HEK293 (cell line): ENCODE measurements at regions not wholly inside any gene's neighbourhood (a gene's known extent, or its start where the extent isn't known, plus 50 kb on each side); places are given as distances from the start of the nearest gene placed in this dataset.

Experiments
- CTCF ChIA-PET: fragments of 350-600 bp; formaldehyde crosslinking; extraction: SDS; loops from one replicate; lab custom pipeline; 2021; ENCODE audit warnings: antibody characterized with exemption; lab: Yijun Ruan, JAX
- POLR2A ChIA-PET: fragments of 300-600 bp; formaldehyde crosslinking; extraction: SDS; loops from one replicate; lab custom pipeline; 2020; ENCODE audit warnings: antibody characterized with exemption, inconsistent platforms; lab: Yijun Ruan, JAX
- H3K27ac ChIP-seq: fragments of 200-500 bp; sonication (Bioruptor generic); 2 replicates; pipeline ENCODE4 v1.5.1; 2014; ENCODE audit warnings: low read depth, low read length, control low read depth, inconsistent platforms; ENCODE audit errors: extremely low read depth
- H3K36me3 ChIP-seq, 2 experiments: fragments of 200-500 bp in 1 of 2; sonication (Bioruptor generic) in 1 of 2; 1 replicate in 1 of 2; 2 replicates in 1 of 2; pipeline ENCODE4 v1.5.1; 2014 to 2017; ENCODE audit warnings: inconsistent platforms in 2 of 2, low read length in 2 of 2; ENCODE audit not compliant: control insufficient read depth in 2 of 2, insufficient read depth in 1 of 2
- H3K4me1 ChIP-seq: fragments of 200-500 bp; sonication (Bioruptor generic); 2 replicates; pipeline ENCODE4 v1.5.1; 2014; ENCODE audit warnings: mild to moderate bottlenecking, low read length, inconsistent platforms; ENCODE audit not compliant: control insufficient read depth, insufficient read depth
- H3K4me3 ChIP-seq: 2 replicates; pipeline ENCODE4 v1.5.1; 2011; ENCODE audit warnings: low read depth, mild to moderate bottlenecking, control low read depth, low read length, moderate library complexity
- H3K9me3 ChIP-seq: fragments of 200-500 bp; sonication (Bioruptor generic); 2 replicates; pipeline ENCODE4 v1.5.1; 2014; ENCODE audit warnings: low read depth, low read length, inconsistent platforms; ENCODE audit not compliant: control insufficient read depth, insufficient read depth
- EGR2 ChIP-seq: fragments of 450-650 bp; formaldehyde crosslinking; IDR thresholded peaks from 2 replicates; pipeline ENCODE4 v1.5.1; 2016; ENCODE audit warnings: low read depth, missing biosample characterization, missing genetic modification characterization
- GLIS1 ChIP-seq: fragments of 450-650 bp; formaldehyde crosslinking; IDR thresholded peaks from 2 replicates; pipeline ENCODE4 v1.5.1; 2016; ENCODE audit warnings: missing biosample characterization, missing genetic modification characterization
- ZFHX2 ChIP-seq: fragments of 450-650 bp; formaldehyde crosslinking; conservative IDR thresholded peaks from 2 replicates; pipeline ENCODE4 v1.5.1; 2016; ENCODE audit warnings: missing biosample characterization, missing genetic modification characterization
- ZFP37 ChIP-seq: fragments of 450-650 bp; formaldehyde crosslinking; IDR thresholded peaks from 2 replicates; pipeline ENCODE4 v1.5.1; 2016; ENCODE audit warnings: missing biosample characterization, missing genetic modification characterization
- ZNF341 ChIP-seq: fragments of 450-650 bp; formaldehyde crosslinking; IDR thresholded peaks from 2 replicates; pipeline ENCODE4; 2016; ENCODE audit warnings: low read depth, missing biosample characterization, missing genetic modification characterization
- ZNF350 ChIP-seq: fragments of 450-650 bp; formaldehyde crosslinking; IDR thresholded peaks from 2 replicates; pipeline ENCODE4 v1.5.0; 2017; ENCODE audit warnings: missing biosample characterization, mild to moderate bottlenecking, missing genetic modification characterization
- ZNF585B ChIP-seq: fragments of 450-650 bp; formaldehyde crosslinking; IDR thresholded peaks from 2 replicates; pipeline ENCODE4 v1.5.1; 2016; ENCODE audit warnings: missing biosample characterization, missing genetic modification characterization
- ZNF76 ChIP-seq: fragments of 450-650 bp; formaldehyde crosslinking; IDR thresholded peaks from 2 replicates; pipeline ENCODE4; 2016; ENCODE audit warnings: low read depth, missing biosample characterization, missing genetic modification characterization, borderline replicate concordance
- ZNF776 ChIP-seq: fragments of 450-650 bp; formaldehyde crosslinking; IDR thresholded peaks from 2 replicates; pipeline ENCODE4 v1.5.0; 2017; ENCODE audit warnings: missing biosample characterization, missing genetic modification characterization, borderline replicate concordance
- TF ChIP-seq, protein P1 (sequence below): fragments of 450-650 bp; formaldehyde crosslinking; IDR thresholded peaks from 2 replicates; pipeline ENCODE4 v1.5.1; 2016; ENCODE audit warnings: missing biosample characterization, missing genetic modification characterization
- TF ChIP-seq, protein P2 (sequence below): fragments of 450-650 bp; formaldehyde crosslinking; IDR thresholded peaks from 2 replicates; pipeline ENCODE4 v1.5.1; 2016; ENCODE audit warnings: missing biosample characterization, missing genetic modification characterization
- TF ChIP-seq, protein P3 (sequence below): fragments of 450-650 bp; formaldehyde crosslinking; IDR thresholded peaks from 2 replicates; pipeline ENCODE4 v1.5.1; 2016; ENCODE audit warnings: missing biosample characterization, missing genetic modification characterization
- TF ChIP-seq, protein P4 (sequence below): fragments of 450-650 bp; formaldehyde crosslinking; IDR thresholded peaks from 2 replicates; pipeline ENCODE4 v1.5.1; 2016; ENCODE audit warnings: missing biosample characterization, missing genetic modification characterization

DNA sequence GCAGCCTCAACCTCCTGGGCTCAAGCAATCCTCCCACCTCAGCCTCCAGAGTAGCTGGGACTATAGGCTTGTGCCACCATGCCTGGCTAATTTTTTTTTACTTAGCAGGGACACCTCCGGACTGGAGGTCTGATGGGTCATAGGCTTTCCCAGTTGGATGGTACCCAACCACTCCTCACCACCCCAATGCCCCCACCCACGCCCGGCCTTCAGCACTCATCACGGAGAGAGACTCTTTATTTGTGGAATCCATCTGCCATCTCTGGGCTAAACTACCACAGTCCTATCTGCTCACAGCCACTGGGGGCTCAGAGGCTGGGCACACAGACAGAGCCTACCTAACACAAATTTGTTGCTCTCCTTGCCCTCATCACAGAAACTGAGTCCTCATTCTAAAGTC lies 58.3 kb upstream of the STXBP1 start:
- ChIA-PET POLR2A (interaction anchor here (0.6 kb wide), 1 partner anchor 20 kb away, joined by 3 read pairs; no protein-coding TSS in a partner anchor), CTCF (interaction anchor here (1.3 kb wide), 1 partner anchor 27 kb away, joined by 4 read pairs; no protein-coding TSS in a partner anchor)

DNA sequence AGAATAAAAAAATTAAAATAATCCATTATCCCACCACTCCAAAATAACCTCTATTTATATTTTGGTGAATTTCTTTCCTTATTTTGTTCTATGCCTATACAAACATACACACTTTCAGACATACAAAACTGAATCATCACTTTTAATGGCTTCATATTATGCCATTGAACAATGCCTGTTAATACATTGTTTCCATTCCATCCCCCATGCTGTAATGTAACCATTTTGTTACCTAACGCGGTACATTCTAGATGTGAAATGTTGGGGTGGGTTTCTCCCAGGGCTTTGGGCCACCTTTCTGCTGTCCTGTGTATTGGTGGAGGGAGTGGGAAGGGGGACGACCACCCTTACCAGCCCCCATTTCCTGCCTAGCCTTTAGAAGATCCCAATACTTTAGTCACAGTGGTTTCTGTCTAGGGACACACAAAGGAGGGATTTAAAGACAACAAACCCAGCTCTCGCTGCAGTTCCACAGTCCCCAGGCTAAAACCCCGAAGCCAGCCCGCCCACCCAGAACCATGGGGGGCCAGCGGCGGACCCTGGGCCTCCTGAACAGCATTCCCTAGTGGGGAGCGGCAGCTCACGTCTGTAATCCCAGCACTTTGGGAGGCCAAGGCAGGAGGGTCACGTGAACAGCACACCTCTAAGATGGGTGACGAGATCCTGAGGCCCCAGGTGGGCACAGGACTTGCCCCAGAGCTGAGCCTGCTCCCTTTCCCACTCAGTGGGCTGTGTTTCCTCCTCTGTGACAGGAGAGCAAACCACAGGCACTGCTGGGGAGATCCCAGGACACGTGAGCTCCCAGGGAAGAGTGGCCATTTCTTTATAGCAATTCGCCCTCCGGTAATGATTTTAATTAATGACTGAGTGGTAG lies 56.9 kb upstream of the STXBP1 start:
- ChIA-PET CTCF (interaction anchor here (0.6 to 1.2 kb wide), 3 partner anchors 15 to 53 kb away, joined by 4 to 8 read pairs (median 5); no protein-coding TSS in a partner anchor), POLR2A (interaction anchor here (0.8 kb wide), 1 partner anchor 12 kb away, joined by 3 read pairs; no protein-coding TSS in a partner anchor)
- H3K4me3 ChIP-seq: no peak overlapping the region
- 0 out of 2 replicates have a peak, but pooled peaks have one; percentile 5 for TF ChIP-seq GLIS1 (tag by site-specific recombination)
- no peak for TF ChIP-seq ZNF350
- H3K36me3 ChIP-seq: peaks cover 0 to 15% of the 10 kb centered on the region in 2 experiments; a peak in 1 of 3 replicates
- no peak overlapping the region for H3K27ac ChIP-seq
- H3K9me3 ChIP-seq: no peaks in the 10 kb centered on the region
- 0 out of 2 replicates have a peak, but pooled peaks cover 3% of the 10 kb centered on the region for H3K4me1 ChIP-seq

More for the DNA sequence above, 58.3 kb upstream of the STXBP1 start:
- TF ChIP-seq ZFHX2: 0 out of 2 replicates have a peak, but pooled peaks have one; percentile 19
- 0 out of 2 replicates have a peak, but pooled peaks have one; percentile 22 for TF ChIP-seq EGR2 (tag by site-specific recombination)
- TF ChIP-seq, protein P1, sequence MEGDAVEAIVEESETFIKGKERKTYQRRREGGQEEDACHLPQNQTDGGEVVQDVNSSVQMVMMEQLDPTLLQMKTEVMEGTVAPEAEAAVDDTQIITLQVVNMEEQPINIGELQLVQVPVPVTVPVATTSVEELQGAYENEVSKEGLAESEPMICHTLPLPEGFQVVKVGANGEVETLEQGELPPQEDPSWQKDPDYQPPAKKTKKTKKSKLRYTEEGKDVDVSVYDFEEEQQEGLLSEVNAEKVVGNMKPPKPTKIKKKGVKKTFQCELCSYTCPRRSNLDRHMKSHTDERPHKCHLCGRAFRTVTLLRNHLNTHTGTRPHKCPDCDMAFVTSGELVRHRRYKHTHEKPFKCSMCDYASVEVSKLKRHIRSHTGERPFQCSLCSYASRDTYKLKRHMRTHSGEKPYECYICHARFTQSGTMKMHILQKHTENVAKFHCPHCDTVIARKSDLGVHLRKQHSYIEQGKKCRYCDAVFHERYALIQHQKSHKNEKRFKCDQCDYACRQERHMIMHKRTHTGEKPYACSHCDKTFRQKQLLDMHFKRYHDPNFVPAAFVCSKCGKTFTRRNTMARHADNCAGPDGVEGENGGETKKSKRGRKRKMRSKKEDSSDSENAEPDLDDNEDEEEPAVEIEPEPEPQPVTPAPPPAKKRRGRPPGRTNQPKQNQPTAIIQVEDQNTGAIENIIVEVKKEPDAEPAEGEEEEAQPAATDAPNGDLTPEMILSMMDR: no peak
- H3K9me3 ChIP-seq: no peaks in the 10 kb centered on the region
- no peak overlapping the region for H3K4me3 ChIP-seq
- H3K27ac ChIP-seq: no peak overlapping the region
- H3K36me3 ChIP-seq: peaks cover 0 to 6% of the 10 kb centered on the region in 2 experiments; a peak in 1 of 3 replicates
- H3K4me1 ChIP-seq: 0 out of 2 replicates have a peak, but pooled peaks cover 3% of the 10 kb centered on the region

DNA sequence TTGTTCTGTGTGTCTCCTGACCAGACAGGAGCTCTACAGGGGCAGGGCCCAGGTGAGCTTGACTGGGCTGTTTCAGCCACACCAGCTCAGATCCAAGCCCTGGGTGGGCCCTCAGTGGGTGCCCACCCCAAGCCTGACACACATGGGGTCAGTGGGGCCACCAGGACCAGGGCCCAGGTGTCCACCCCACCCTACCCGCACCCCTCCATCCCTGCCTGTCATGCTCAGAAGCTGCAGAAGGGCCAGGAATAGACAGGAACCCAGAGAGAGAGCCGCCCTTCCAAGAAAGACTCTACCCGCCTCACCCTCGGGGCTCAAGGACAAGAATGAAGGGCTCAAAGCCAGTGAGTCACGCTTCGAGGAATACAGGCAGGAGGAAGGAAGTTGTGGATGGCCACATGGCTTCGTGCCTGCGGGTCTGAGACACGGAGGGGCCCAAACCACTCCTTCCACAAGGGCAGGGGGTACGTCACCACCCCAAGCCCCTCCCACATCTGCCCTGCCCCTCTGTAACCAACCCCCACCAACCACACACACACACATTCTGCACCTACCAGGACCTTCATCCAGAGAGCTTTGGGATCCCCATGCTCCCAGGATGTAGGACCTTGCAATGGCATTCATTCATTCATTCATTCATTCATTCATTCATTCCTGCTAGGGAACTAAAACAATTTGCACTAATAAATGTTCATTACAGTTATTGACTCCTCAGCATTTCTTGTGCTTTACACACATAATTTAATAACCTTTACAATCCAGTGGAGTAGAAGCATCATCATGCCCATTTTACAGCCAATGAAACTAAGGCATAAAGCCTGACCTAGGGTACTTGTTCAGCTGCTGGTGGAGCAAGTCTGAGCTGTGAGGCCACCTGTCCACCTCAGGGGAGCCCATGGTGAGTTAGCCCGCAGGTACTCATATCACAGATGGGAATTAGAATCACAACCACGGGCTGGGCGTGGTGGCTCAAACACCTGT lies 55.9 kb upstream of the STXBP1 start:
- ChIA-PET POLR2A (interaction anchor here (0.6 kb wide), 1 partner anchor 19 kb away, joined by 5 read pairs; no protein-coding TSS in a partner anchor), CTCF (interaction anchor here (0.5 to 1.8 kb wide), 6 partner anchors 10 to 52 kb away, joined by 3 to 8 read pairs (median 4); no protein-coding TSS in a partner anchor)
- Histone ChIP-seq H3K27ac (no peak overlapping the region), H3K4me1 (0 out of 2 replicates have a peak, but pooled peaks cover 3% of the 10 kb centered on the region), H3K4me3 (no peak overlapping the region), H3K36me3 (peaks cover 0 to 24% of the 10 kb centered on the region in 2 experiments; a peak in 1 of 3 replicates), H3K9me3 (no peaks in the 10 kb centered on the region)
- TF ChIP-seq ZFP37 (tag by site-specific recombination) (no peak), ZNF341 (no peak), ZNF585B (tag by site-specific recombination) (no peak), ZNF76 (tag by site-specific recombination) (no peak), ZNF776 (tag by site-specific recombination) (no peak)
- TF ChIP-seq, protein P2, sequence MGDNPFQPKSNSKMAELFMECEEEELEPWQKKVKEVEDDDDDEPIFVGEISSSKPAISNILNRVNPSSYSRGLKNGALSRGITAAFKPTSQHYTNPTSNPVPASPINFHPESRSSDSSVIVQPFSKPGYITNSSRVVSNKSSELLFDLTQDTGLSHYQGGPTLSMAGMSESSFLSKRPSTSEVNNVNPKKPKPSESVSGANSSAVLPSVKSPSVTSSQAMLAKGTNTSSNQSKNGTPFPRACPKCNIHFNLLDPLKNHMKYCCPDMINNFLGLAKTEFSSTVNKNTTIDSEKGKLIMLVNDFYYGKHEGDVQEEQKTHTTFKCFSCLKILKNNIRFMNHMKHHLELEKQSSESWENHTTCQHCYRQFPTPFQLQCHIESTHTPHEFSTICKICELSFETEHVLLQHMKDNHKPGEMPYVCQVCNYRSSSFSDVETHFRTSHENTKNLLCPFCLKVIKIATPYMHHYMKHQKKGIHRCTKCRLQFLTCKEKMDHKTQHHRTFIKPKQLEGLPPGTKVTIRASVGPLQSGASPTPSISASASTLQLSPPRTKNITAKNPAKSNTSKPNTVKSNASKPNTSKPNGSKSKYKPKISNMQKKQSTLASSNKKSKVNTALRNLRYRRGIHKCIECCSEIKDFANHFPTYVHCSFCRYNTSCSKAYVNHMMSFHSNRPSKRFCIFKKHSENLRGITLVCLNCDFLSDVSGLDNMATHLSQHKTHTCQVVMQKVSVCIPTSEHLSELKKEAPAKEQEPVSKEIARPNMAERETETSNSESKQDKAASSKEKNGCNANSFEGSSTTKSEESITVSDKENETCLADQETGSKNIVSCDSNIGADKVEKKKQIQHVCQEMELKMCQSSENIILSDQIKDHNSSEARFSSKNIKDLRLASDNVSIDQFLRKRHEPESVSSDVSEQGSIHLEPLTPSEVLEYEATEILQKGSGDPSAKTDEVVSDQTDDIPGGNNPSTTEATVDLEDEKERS (tag by site-specific recombination): no peak
- TF ChIP-seq, protein P3, sequence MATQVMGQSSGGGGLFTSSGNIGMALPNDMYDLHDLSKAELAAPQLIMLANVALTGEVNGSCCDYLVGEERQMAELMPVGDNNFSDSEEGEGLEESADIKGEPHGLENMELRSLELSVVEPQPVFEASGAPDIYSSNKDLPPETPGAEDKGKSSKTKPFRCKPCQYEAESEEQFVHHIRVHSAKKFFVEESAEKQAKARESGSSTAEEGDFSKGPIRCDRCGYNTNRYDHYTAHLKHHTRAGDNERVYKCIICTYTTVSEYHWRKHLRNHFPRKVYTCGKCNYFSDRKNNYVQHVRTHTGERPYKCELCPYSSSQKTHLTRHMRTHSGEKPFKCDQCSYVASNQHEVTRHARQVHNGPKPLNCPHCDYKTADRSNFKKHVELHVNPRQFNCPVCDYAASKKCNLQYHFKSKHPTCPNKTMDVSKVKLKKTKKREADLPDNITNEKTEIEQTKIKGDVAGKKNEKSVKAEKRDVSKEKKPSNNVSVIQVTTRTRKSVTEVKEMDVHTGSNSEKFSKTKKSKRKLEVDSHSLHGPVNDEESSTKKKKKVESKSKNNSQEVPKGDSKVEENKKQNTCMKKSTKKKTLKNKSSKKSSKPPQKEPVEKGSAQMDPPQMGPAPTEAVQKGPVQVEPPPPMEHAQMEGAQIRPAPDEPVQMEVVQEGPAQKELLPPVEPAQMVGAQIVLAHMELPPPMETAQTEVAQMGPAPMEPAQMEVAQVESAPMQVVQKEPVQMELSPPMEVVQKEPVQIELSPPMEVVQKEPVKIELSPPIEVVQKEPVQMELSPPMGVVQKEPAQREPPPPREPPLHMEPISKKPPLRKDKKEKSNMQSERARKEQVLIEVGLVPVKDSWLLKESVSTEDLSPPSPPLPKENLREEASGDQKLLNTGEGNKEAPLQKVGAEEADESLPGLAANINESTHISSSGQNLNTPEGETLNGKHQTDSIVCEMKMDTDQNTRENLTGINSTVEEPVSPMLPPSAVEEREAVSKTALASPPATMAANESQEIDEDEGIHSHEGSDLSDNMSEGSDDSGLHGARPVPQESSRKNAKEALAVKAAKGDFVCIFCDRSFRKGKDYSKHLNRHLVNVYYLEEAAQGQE: no peak
- TF ChIP-seq, protein P4, sequence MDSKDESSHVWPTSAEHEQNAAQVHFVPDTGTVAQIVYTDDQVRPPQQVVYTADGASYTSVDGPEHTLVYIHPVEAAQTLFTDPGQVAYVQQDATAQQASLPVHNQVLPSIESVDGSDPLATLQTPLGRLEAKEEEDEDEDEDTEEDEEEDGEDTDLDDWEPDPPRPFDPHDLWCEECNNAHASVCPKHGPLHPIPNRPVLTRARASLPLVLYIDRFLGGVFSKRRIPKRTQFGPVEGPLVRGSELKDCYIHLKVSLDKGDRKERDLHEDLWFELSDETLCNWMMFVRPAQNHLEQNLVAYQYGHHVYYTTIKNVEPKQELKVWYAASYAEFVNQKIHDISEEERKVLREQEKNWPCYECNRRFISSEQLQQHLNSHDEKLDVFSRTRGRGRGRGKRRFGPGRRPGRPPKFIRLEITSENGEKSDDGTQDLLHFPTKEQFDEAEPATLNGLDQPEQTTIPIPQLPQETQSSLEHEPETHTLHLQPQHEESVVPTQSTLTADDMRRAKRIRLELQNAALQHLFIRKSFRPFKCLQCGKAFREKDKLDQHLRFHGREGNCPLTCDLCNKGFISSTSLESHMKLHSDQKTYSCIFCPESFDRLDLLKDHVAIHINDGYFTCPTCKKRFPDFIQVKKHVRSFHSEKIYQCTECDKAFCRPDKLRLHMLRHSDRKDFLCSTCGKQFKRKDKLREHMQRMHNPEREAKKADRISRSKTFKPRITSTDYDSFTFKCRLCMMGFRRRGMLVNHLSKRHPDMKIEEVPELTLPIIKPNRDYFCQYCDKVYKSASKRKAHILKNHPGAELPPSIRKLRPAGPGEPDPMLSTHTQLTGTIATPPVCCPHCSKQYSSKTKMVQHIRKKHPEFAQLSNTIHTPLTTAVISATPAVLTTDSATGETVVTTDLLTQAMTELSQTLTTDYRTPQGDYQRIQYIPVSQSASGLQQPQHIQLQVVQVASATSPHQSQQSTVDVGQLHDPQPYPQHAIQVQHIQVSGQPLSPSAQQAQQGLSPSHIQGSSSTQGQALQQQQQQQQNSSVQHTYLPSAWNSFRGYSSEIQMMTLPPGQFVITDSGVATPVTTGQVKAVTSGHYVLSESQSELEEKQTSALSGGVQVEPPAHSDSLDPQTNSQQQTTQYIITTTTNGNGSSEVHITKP (tag by site-specific recombination): no peak
